ENCODE measurements at regions not wholly inside any gene's neighbourhood (a gene's known extent, or its start where the extent isn't known, plus 50 kb on each side); places are given as distances from the start of the nearest gene placed in this dataset.

DNA sequence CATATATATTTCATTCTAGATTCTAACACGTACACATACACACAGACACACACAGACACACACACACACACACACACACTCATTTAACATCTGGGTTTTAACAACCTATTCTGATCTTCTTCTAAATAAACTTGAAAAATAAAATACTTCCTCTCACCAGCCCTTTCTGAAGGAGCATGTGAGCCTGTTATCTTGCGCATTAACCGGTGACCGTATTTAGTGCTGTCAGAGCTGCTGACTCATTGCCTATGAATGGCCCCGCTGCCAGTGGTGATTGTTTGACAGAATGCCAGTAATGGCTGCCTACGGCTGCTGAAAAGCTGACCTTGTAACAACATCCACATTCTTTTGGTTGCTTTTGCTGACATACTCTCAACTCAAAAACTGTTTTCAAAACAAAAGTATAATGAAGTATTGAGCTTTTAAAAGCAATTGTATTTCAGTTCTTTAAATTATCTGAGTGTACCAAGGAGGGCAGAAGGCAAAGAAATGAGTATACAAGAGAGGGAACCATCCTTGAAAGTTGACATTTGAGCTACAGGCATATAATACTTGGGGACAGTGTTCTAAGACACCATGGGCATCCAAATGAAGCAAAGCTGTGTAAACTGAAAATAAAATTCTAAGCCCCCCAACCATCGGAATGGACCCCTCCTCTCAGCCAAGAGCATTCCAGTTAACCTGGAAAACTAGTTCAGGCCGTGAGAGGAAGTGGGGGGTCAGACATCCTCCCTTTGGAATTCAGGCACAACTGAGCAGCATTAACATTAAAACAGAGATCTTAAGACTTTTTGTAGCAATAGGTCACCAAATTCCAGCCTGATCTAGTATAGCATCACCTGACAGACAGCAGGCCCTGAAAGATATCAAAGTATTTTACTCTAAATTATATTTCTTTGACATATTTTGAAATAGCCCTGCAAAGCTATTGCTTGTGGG is 50.2 kb upstream of the DTNA start:
- intact Hi-C loops (cut with DNase I), result loop anchor here in 2 of 4 donors (5.0 to 10.0 kb wide), 3 partner anchors 45 to 127 kb away; no protein-coding TSS in a partner anchor
- H3K4me1 ChIP-seq (ENCODE audit: insufficient read depth), result peaks cover 3% of the 10 kb centered on the region
- DNase-seq, result peak; percentile 83 to 89 (median 84)
- no peak overlapping the region for H3K4me3 ChIP-seq
- peak overlapping the region in 1 of 2 donors; percentile 20 for H3K27ac ChIP-seq
- no peaks in the 10 kb centered on the region for H3K36me3 ChIP-seq
- no peaks in the 10 kb centered on the region for H3K9me3 ChIP-seq
- WGBS, 3 donors, result 4 to 9% (median 5%) methylated on average over 8 of the region's 8 CpGs
- no peak for TF ChIP-seq POLR2A (IDR thresholded peaks at IDR 0.05)
- TF ChIP-seq, protein P1, sequence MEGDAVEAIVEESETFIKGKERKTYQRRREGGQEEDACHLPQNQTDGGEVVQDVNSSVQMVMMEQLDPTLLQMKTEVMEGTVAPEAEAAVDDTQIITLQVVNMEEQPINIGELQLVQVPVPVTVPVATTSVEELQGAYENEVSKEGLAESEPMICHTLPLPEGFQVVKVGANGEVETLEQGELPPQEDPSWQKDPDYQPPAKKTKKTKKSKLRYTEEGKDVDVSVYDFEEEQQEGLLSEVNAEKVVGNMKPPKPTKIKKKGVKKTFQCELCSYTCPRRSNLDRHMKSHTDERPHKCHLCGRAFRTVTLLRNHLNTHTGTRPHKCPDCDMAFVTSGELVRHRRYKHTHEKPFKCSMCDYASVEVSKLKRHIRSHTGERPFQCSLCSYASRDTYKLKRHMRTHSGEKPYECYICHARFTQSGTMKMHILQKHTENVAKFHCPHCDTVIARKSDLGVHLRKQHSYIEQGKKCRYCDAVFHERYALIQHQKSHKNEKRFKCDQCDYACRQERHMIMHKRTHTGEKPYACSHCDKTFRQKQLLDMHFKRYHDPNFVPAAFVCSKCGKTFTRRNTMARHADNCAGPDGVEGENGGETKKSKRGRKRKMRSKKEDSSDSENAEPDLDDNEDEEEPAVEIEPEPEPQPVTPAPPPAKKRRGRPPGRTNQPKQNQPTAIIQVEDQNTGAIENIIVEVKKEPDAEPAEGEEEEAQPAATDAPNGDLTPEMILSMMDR (IDR thresholded peaks at IDR 0.05), result no peak
- TF ChIP-seq EP300 (IDR thresholded peaks at IDR 0.05), result peak; percentile 20
- H3K27me3 ChIP-seq, result no peaks in the 10 kb centered on the region
